ENCODE measurements at regions not wholly inside any gene's neighbourhood (a gene's known extent, or its start where the extent isn't known, plus 50 kb on each side); places are given as distances from the start of the nearest gene placed in this dataset.

GRCh38 chr5:1671351-1671750, 128.3 kb downstream of the MRPL36 start:
- ChIA-PET CTCF (interaction anchor here (1.6 to 3.0 kb wide), 2 partner anchors 26 to 92 kb away, joined by 11 to 12 read pairs; no protein-coding TSS in a partner anchor), POLR2A (no interaction called here)
- Mint-ChIP-seq H3K27ac (no peak overlapping the region), H3K9me3 (0 out of 2 replicates have a peak, but pooled peaks cover 3% of the 10 kb centered on the region), H3K36me3 (no peaks in the 10 kb centered on the region), H3K27me3 (ENCODE audit: low read depth) (peaks cover 28% of the 10 kb centered on the region), H3K4me1 (peaks cover 25% of the 10 kb centered on the region), H3K4me3 (no peak overlapping the region)
- DNase-seq (ENCODE audit: low spot score) = no peak
- no peak for TF ChIP-seq ZNF317 (CRISPR knock-in tag; IDR thresholded peaks at IDR 0.05; ENCODE audit: borderline replicate concordance, low read depth)
- no peak for TF ChIP-seq PREB (CRISPR knock-in tag; IDR thresholded peaks at IDR 0.05; ENCODE audit: borderline replicate concordance)
- no peak for ATAC-seq

- Mint-ChIP-seq H3K36me3 (no peaks in the 10 kb centered on the region), H3K27me3 (ENCODE audit: low read depth) (peaks cover 38% of the 10 kb centered on the region), H3K4me3 (no peak overlapping the region), H3K27ac (no peak overlapping the region), H3K4me1 (peaks cover 25% of the 10 kb centered on the region), H3K9me3 (peaks cover 12% of the 10 kb centered on the region)
- TF ChIP-seq FOXP1 (CRISPR knock-in tag; IDR thresholded peaks at IDR 0.05; ENCODE audit: borderline replicate concordance) (no peak), NR2C2 (CRISPR knock-in tag; IDR thresholded peaks at IDR 0.05) (no peak), E2F1 (CRISPR knock-in tag; IDR thresholded peaks at IDR 0.05) (no peak), ZNF396 (CRISPR knock-in tag; IDR thresholded peaks at IDR 0.05; ENCODE audit: borderline replicate concordance) (no peak), E2F4 (CRISPR knock-in tag; IDR thresholded peaks at IDR 0.05; ENCODE audit: borderline replicate concordance, low read depth) (no peak), NFATC4 (CRISPR knock-in tag; IDR thresholded peaks at IDR 0.05) (no peak), PREB (CRISPR knock-in tag; IDR thresholded peaks at IDR 0.05; ENCODE audit: borderline replicate concordance) (no peak)
- DNase-seq (ENCODE audit: low spot score) (no peak), ATAC-seq (no peak)
- POLR2A ChIA-PET = no interaction called here
- CTCF ChIA-PET = interaction anchor here (0.9 to 1.5 kb wide), 4 partner anchors 16 to 146 kb away, joined by 3 to 4 read pairs (median 3); no protein-coding TSS in a partner anchor
Observed at GRCh38 chr5:1670351-1670750, 129.3 kb downstream of the MRPL36 start.

- CTCF ChIA-PET = interaction anchor here (0.6 to 2.0 kb wide), 9 partner anchors 17 to 146 kb away, joined by 3 to 11 read pairs (median 4); partner anchors contain the start of genes MRPL36 and NDUFS6
- Mint-ChIP-seq H3K4me1 (peaks cover 25% of the 10 kb centered on the region), H3K9me3 (peaks cover 11% of the 10 kb centered on the region), H3K27ac (no peak overlapping the region), H3K4me3 (no peak overlapping the region), H3K27me3 (ENCODE audit: low read depth) (peaks cover 41% of the 10 kb centered on the region), H3K36me3 (no peaks in the 10 kb centered on the region)
- DNase-seq (ENCODE audit: low spot score) = no peak
- ATAC-seq = no peak
- TF ChIP-seq SMAD3 (CRISPR knock-in tag; IDR thresholded peaks at IDR 0.05; ENCODE audit: borderline replicate concordance) (no peak), E2F5 (CRISPR knock-in tag; IDR thresholded peaks at IDR 0.05) (no peak), TCF7 (CRISPR knock-in tag; IDR thresholded peaks at IDR 0.05; ENCODE audit: low read depth) (no peak), OVOL2 (CRISPR knock-in tag; IDR thresholded peaks at IDR 0.05; ENCODE audit: borderline replicate concordance) (no peak), ZBTB21 (CRISPR knock-in tag; IDR thresholded peaks at IDR 0.05; ENCODE audit: borderline replicate concordance) (no peak)
- POLR2A ChIA-PET = no interaction called here
Observed at GRCh38 chr5:1669276-1670155, 130.1 kb downstream of the MRPL36 start.

All from WTC11 (cell line).